ENCODE measurements at regions not wholly inside any gene's neighbourhood (a gene's known extent, or its start where the extent isn't known, plus 50 kb on each side); places are given as distances from the start of the nearest gene placed in this dataset.

DNA sequence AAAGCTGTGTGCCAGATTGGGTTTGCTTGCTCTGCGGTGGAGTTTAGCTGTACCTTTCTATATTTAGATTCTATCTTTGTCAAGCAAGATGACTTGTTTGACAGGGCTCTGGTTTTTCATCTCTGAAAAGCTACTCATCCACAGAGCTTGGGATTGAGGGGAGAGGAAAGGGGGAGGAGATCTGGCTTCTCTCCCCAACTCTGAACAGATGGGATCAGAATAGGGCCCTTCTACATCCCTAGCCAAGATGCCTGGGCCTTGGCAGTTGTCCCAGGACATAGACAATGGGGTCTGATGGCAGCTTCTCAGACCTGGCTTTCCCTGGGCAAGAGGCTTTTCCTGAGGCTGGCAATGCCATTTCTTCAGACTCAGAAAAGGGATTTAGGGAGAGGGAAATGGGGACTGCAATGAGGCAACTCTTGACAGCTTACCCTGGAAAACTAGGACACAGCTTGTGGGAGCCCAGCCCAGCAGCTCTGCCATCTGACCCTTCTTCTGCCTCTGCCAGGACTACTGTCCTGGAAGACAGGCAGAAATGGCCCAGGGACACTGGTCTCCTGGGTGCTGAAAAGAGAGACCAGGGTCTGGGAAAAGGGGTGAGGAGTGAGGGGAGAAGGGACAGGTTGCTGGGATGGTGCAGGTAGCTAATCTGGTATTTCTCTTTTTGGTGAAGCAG lies 50.2 kb upstream of the ASTN2 start:
- TF ChIP-seq SMC3 (IDR thresholded peaks at IDR 0.05; ENCODE audit: low read depth, low read length) (no peak), FOXJ3 (CRISPR knock-in tag; IDR thresholded peaks at IDR 0.05) (no peak), TEAD4 (IDR thresholded peaks at IDR 0.05; ENCODE audit: borderline replicate concordance, insufficient read depth) (no peak), FOSL2 (IDR thresholded peaks at IDR 0.05; ENCODE audit: borderline replicate concordance, low read depth) (no peak)
- WGBS (ENCODE audit: low lambda C conversion rate): 20% methylated on average over 1 of the region's 1 CpG
- Histone ChIP-seq H3K4me1 (ENCODE audit: control insufficient read depth in 1 of 2, insufficient read depth in 2 of 2, low read depth in 1 of 2, low read length in 1 of 2) (peaks cover 0 to 8% of the 10 kb centered on the region in 2 experiments; a peak in 1 of 4 replicates), H3K79me2 (ENCODE audit: insufficient read depth) (no peaks in the 10 kb centered on the region), H4K20me1 (ENCODE audit: insufficient read depth) (no peaks in the 10 kb centered on the region), H3K4me2 (no peak overlapping the region), H3K27ac (ENCODE audit: low read depth in 2 of 2, low read length in 1 of 2) (no peak overlapping the region), H2AFZ (ENCODE audit: low read depth) (no peak overlapping the region), H3K36me3 (replicated peaks in 1 of 2; ENCODE audit: control insufficient read depth in 1 of 2, insufficient read depth in 2 of 2, low read length in 1 of 2) (no peaks in the 10 kb centered on the region), H3K9ac (no peak overlapping the region), H3K27me3 (ENCODE audit: insufficient read depth) (no peaks in the 10 kb centered on the region), H3K4me3 (ENCODE audit: low read depth in 2 of 2, low read length in 1 of 2) (no peak overlapping the region), H3K9me2 (no peaks in the 10 kb centered on the region), H3K9me3 (no peaks in the 10 kb centered on the region), H3F3A (replicated peaks; ENCODE audit: insufficient read depth) (no peaks in the 10 kb centered on the region)
- DNase-seq: no peak
- CTCF ChIA-PET: interaction anchor here (0.7 to 1.5 kb wide), 4 partner anchors 10 to 151 kb away, joined by 3 to 4 read pairs (median 4); no protein-coding TSS in a partner anchor
- POLR2A ChIA-PET: no interaction called here
